Loucy (cell line): ENCODE measurements at regions not wholly inside any gene's neighbourhood (a gene's known extent, or its start where the extent isn't known, plus 50 kb on each side); places are given as distances from the start of the nearest gene placed in this dataset.
"Not testable (repeated sequence)": the region's sequence is repeated elsewhere in the genome, so short reads cannot be mapped to it uniquely, and the experiment has no call there.

ENCODE experiments used
- H2AFZ ChIP-seq: fragments of 200-600 bp; sonication (generic); 2 replicates; pipeline ENCODE4 v1.6.0; 2016; ENCODE audit warnings: antibody characterized with exemption, mild to moderate bottlenecking, low read length, moderate library complexity
- H3F3A ChIP-seq: fragments of 200-600 bp; 2 replicates; pipeline ENCODE4 v1.6.0; 2016; ENCODE audit warnings: antibody characterized with exemption, low read depth, mild to moderate bottlenecking
- H3K27me3 ChIP-seq: fragments of 200-600 bp; sonication (generic); 2 replicates; pipeline ENCODE4 v1.6.1; 2014; ENCODE audit warnings: low read length, mild to moderate bottlenecking; ENCODE audit not compliant: insufficient read depth, poor library complexity, severe bottlenecking
- H3K36me3 ChIP-seq: fragments of 200-600 bp; sonication (generic); 2 replicates; pipeline ENCODE4 v1.6.1; 2016; ENCODE audit warnings: low read length; ENCODE audit not compliant: insufficient read depth
- H3K4me1 ChIP-seq: fragments of 200-600 bp; sonication (generic); 2 replicates; pipeline ENCODE4 v1.5.1; 2014; ENCODE audit warnings: low read length, mild to moderate bottlenecking; ENCODE audit not compliant: insufficient read depth, poor library complexity, severe bottlenecking
- H3K4me2 ChIP-seq: fragments of 200-600 bp; sonication (generic); 2 replicates; pipeline ENCODE4 v1.6.0; 2014; ENCODE audit warnings: antibody characterized with exemption, low read length, low read depth, mild to moderate bottlenecking; ENCODE audit not compliant: poor library complexity, severe bottlenecking
- H3K4me3 ChIP-seq: fragments of 200-600 bp; sonication (generic); 2 replicates; pipeline ENCODE4 v1.5.1; 2014; ENCODE audit warnings: low read length, mild to moderate bottlenecking, mixed read lengths; ENCODE audit not compliant: poor library complexity, severe bottlenecking
- H3K79me2 ChIP-seq: fragments of 200-600 bp; sonication (generic); 2 replicates; pipeline ENCODE4 v1.6.1; 2014; ENCODE audit warnings: low read length; ENCODE audit not compliant: insufficient read depth
- H3K9ac ChIP-seq: fragments of 200-600 bp; sonication (generic); 2 replicates; pipeline ENCODE4 v1.6.0; 2014; ENCODE audit warnings: mild to moderate bottlenecking, low read depth, low read length, moderate library complexity; ENCODE audit not compliant: poor library complexity, severe bottlenecking
- H3K9me2 ChIP-seq: fragments of 200-600 bp; sonication (generic); replicated peaks from 2 replicates; pipeline ENCODE4 v1.6.1; 2016; ENCODE audit warnings: low read depth, low read length, mixed read lengths
- H3K9me3 ChIP-seq: fragments of 200-600 bp; sonication (generic); 2 replicates; pipeline ENCODE4 v1.6.1; 2014; ENCODE audit warnings: mild to moderate bottlenecking, antibody characterized with exemption, low read length, low read depth; ENCODE audit not compliant: insufficient read depth
- H4K20me1 ChIP-seq: fragments of 200-600 bp; sonication (generic); 2 replicates; pipeline ENCODE4 v1.6.0; 2014; ENCODE audit warnings: antibody characterized with exemption, low read length, mild to moderate bottlenecking; ENCODE audit not compliant: insufficient read depth, poor library complexity, severe bottlenecking
- EZH2phosphoT487 ChIP-seq: fragments of 200-600 bp; IDR thresholded peaks from 2 replicates; pipeline ENCODE4 v1.6.1; 2018; ENCODE audit warnings: antibody characterized with exemption, mild to moderate bottlenecking, moderate library complexity, borderline replicate concordance
- TF ChIP-seq, protein P1 (sequence below): fragments of 200-600 bp; sonication (generic); conservative IDR thresholded peaks from 2 replicates; pipeline ENCODE4 v1.5.1; 2014; ENCODE audit warnings: mild to moderate bottlenecking, antibody characterized with exemption, low read length

GRCh38 chr9:104304925-104305324, 199.1 kb upstream of the OR13F1 start:
- no peak overlapping the region for H2AFZ ChIP-seq
- TF ChIP-seq, protein P1, sequence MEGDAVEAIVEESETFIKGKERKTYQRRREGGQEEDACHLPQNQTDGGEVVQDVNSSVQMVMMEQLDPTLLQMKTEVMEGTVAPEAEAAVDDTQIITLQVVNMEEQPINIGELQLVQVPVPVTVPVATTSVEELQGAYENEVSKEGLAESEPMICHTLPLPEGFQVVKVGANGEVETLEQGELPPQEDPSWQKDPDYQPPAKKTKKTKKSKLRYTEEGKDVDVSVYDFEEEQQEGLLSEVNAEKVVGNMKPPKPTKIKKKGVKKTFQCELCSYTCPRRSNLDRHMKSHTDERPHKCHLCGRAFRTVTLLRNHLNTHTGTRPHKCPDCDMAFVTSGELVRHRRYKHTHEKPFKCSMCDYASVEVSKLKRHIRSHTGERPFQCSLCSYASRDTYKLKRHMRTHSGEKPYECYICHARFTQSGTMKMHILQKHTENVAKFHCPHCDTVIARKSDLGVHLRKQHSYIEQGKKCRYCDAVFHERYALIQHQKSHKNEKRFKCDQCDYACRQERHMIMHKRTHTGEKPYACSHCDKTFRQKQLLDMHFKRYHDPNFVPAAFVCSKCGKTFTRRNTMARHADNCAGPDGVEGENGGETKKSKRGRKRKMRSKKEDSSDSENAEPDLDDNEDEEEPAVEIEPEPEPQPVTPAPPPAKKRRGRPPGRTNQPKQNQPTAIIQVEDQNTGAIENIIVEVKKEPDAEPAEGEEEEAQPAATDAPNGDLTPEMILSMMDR, result no peak
- H4K20me1 ChIP-seq, result no peaks in the 10 kb centered on the region
- no peaks in the 10 kb centered on the region for H3K9me2 ChIP-seq
- H3K4me2 ChIP-seq, result no peak overlapping the region
- no peaks in the 10 kb centered on the region for H3F3A ChIP-seq
- H3K79me2 ChIP-seq, result no peaks in the 10 kb centered on the region
- H3K4me1 ChIP-seq, result no peaks in the 10 kb centered on the region
- no peaks in the 10 kb centered on the region for H3K36me3 ChIP-seq
- H3K9ac ChIP-seq, result no peak overlapping the region
- no peaks in the 10 kb centered on the region for H3K27me3 ChIP-seq
- H3K9me3 ChIP-seq, result no peaks in the 10 kb centered on the region
- no peak overlapping the region for H3K4me3 ChIP-seq

DNA sequence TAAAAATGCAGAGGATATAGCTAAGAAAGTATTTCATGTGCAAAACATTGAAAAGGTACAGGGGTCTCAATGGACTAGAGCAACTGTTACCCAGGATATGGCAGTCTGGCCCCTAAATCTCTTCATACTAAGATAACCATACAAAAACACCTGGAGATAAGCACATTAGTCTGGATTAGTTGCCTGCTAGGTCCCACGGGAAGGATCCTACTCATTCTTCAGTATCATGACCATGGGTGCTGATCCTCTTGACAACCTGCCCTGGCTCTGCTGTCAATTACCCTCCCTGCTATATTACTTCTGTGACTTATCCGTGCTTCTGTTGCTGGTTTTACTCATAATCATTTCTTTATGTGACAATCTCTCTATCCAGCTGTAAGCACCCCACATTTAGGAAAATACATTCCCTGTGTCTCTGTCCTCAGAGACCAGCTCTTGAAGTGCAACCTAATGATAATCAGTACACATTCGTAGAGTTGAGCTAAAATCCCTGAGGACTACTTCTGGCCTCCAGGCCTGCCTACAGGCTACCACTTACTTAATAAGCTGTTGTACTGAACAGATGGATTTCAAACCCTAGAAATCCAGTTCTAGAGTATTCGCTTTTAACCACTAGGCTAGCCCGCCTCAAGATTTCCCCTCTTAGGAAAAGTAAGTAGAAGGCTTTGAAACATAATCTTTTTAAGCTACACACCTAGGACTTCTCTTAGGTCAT, 190.5 kb upstream of the OR13F1 start:
- H3F3A ChIP-seq, result no peaks in the 10 kb centered on the region
- H3K79me2 ChIP-seq, result no peaks in the 10 kb centered on the region
- TF ChIP-seq, protein P1, result no peak
- no peak for TF ChIP-seq EZH2phosphoT487
- H3K4me3 ChIP-seq, result no peak overlapping the region
- H3K9me3 ChIP-seq, result no peaks in the 10 kb centered on the region
- no peaks in the 10 kb centered on the region for H3K9me2 ChIP-seq
- no peaks in the 10 kb centered on the region for H3K4me1 ChIP-seq
- no peak overlapping the region for H2AFZ ChIP-seq
- no peaks in the 10 kb centered on the region for H3K27me3 ChIP-seq
- H4K20me1 ChIP-seq, result no peaks in the 10 kb centered on the region
- no peak overlapping the region for H3K4me2 ChIP-seq
- no peak overlapping the region for H3K9ac ChIP-seq
- H3K36me3 ChIP-seq, result no peaks in the 10 kb centered on the region

DNA sequence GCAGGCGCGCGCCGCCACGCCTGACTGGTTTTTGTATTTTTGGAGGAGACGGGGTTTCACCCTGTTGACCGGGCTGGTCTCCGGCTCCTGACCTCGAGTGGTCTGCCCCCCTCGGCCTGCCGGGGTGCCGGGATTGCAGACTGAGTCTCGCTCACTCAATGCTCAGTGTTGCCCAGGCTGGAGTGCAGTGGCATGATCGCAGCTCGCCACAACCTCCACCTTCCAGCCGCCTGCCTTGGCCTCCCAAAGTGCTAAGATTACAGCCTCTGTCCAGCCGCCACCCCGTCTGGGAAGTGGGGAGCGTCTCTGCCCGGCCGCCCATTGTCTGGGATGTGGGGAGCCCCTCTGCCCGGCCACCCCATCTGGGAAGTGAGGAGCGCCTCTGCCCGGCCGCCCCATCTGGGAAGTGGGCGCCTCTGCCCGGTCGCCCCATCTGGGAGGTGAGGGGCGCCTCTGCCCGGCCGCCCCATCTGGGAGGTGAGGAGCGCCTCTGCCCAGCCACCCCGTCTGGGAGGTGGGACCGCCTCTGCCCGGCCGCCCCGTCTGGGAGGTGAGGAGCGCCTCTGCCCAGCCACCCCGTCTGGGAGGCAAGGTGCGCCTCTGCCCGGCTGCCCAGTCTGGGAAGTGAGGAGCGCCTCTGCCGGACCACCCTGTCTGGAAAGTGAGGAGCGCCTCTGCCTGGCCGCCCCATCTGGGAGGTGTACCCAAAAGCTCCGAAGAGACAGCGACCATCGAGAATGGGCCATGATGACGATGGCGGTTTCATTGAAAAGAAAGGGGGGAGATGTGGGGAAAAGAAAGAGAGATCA, 187.7 kb upstream of the OR13F1 start:
- H3K4me1 ChIP-seq, H3K9me2 ChIP-seq, H3K4me3 ChIP-seq, H3K79me2 ChIP-seq, H3K9me3 ChIP-seq, H3F3A ChIP-seq, H3K4me2 ChIP-seq, H3K36me3 ChIP-seq, H4K20me1 ChIP-seq, H3K9ac ChIP-seq, H2AFZ ChIP-seq, H3K27me3 ChIP-seq: not testable (repeated sequence)

DNA sequence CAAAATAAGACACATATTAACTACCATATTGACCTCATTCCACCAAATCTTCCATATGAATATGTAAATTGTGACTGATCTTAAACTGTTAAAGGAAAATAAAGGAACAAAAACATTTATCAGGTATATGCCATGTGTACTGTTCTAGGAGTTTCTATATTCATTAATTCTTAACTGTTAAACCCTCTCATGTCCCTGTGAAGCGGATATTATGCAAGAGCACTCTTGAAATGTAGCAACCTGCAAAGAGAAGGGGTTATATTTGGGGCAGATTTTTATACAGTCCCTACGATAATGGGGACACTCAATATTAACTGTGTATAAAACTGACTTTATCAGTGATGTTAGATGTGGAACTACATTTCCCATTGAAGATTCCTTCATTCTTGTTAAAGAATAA, 184.9 kb upstream of the OR13F1 start:
- Histone ChIP-seq H3K4me1 (no peaks in the 10 kb centered on the region), H3K9me2 (no peaks in the 10 kb centered on the region), H3K9me3 (no peaks in the 10 kb centered on the region), H3K27me3 (no peaks in the 10 kb centered on the region), H3K9ac (no peak overlapping the region), H3F3A (no peaks in the 10 kb centered on the region), H3K4me2 (no peak overlapping the region), H3K36me3 (no peaks in the 10 kb centered on the region), H4K20me1 (no peaks in the 10 kb centered on the region), H2AFZ (no peak overlapping the region), H3K4me3 (no peak overlapping the region), H3K79me2 (no peaks in the 10 kb centered on the region)
- TF ChIP-seq EZH2phosphoT487, result no peak
- TF ChIP-seq, protein P1, result no peak
